ENCODE measurements at regions not wholly inside any gene's neighbourhood (a gene's known extent, or its start where the extent isn't known, plus 50 kb on each side); places are given as distances from the start of the nearest gene placed in this dataset.

- DNase-seq, result peak; percentile 58
Measured at GRCh38 chr1:5514527-5515183, 477.6 kb downstream of the NPHP4 start.

GRCh38 chr1:5513846-5514526 is 478.2 kb downstream of the NPHP4 start:
- no peak for DNase-seq

- no peak for DNase-seq
Measured at GRCh38 chr1:5513179-5513578, 479.0 kb downstream of the NPHP4 start.

DNA sequence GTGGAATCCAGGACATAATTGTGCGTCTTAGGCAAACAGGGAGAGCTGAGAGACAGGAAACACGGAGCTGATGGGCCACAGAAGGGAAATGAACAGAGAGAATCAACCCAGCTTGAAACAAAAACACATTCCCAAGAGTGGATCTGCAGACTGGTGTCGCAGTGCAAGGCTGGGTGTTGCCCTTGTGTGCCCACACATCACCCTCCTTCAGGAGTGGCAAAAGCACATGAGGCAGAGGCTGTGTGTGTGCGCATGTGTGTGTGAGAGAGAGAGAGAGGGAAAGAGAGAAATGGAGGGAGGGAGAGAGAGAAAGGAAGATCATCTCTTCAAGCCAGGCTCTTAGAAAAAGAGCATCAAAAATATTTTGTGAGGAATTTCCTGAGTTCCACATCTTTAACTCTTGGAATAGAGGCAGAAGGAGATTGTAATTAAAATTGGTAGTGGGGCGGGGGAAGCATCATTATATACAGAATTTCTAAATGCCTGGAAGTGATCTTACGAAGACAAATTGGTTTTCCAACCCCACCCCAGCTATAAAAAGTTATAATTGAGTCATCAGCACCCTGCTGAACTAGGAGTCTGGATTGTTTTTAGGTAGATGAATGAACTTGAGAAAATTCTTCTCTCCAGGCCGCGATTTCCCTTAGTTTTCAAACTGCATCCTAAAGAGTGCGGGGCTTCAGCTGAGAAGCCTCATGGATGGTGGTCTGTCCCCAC is 480.7 kb downstream of the NPHP4 start:
- no peak for DNase-seq

- peak; percentile 62 for DNase-seq
Measured at GRCh38 chr1:5509664-5510452, 482.4 kb downstream of the NPHP4 start.

DNA sequence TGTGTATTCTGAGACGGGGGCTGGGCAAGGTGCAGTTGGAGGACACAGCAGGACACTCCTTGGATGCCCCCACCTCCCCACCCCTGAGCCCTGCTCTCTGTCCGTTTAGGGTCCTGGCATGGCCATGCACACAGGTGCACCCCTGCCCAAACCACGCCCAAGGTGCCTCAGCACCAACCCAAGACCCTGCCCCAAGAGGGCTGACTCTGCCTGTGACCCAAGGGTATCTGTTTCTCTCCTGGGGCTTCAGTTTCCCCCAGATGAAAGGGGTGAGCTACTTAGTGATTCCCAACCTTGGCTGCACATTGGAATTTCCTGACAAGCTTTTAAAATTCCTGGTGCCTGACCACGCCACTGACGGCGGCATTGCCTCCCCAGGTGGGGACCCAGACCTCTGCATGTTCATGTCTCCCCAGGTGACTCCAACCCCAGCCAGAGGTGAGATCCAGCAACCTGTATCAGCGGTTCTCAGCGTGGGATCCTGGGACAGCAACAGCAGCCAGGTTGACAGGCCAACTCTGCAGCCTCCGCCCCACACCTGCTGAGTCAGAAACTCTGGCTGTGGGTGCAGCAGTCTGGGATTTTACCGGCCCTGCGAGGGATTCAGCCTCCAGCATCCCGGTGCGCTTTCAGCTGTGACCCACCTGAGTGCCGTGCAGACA is 483.4 kb downstream of the NPHP4 start:
- no peak for DNase-seq

DNA sequence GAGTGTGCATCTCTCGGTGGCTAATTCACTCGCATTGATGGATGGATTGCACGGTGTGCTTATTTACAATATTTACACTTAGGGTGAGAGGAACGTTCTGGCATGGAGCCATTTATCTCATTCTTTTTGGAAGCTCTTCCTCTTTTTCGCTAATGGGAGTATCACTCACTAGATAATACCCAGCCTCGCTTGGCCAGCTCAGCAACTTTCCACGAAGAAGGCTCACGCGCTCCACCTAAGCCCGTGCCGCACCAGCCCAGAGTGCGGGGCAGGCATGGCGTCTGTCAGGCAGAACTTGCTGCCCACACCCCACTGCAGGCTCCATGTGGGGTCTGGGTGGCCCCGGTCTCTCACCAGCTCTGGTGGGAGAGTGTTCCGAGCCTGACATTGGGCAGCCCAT is 484.9 kb downstream of the NPHP4 start:
- no peak for DNase-seq

- no peak for DNase-seq
Measured at GRCh38 chr1:5506634-5507033, 485.6 kb downstream of the NPHP4 start.

DNA sequence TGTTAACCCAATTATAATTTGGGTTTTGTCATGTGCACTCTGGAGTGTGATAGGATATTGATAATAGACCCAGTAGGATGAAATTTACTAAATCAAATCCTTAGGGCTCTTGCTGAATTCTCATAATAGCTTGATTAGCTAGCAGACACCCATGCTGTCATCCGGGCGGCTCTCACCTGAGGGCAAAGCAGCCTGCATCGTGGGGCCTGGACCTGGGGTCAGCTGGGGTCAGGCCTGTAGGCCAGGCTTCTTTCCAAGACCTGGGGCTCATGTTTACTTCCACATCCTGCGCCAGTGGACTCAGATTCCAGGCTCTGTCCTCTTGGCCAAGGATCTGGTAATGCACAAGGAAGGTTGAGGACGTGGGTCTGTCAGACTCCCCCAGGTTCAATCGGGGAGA is 486.3 kb downstream of the NPHP4 start:
- no peak for DNase-seq

DNA sequence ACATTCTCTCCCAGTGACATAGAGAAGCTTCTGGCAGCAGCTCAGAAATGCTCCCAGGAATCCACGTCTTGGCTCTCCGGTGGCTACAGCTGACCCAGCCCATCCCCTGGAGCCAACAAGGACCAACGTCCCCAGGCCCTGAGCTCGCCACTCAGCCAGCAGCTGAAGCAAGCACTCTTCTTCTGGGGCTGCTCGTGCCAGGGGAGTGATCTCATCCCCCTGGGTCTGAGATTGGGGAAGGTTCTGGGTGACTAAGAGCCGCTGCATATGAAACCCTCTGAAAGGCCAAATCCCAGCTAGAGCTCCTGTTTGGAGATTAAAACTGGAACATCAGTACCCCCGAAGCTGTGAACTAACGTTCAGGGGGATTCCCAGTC is 487.9 kb downstream of the NPHP4 start:
- DNase-seq, result no peak

- DNase-seq, result no peak
Measured at GRCh38 chr1:5503556-5504363, 488.5 kb downstream of the NPHP4 start.

GRCh38 chr1:5502311-5503194 is 489.7 kb downstream of the NPHP4 start:
- DNase-seq, result no peak

DNA sequence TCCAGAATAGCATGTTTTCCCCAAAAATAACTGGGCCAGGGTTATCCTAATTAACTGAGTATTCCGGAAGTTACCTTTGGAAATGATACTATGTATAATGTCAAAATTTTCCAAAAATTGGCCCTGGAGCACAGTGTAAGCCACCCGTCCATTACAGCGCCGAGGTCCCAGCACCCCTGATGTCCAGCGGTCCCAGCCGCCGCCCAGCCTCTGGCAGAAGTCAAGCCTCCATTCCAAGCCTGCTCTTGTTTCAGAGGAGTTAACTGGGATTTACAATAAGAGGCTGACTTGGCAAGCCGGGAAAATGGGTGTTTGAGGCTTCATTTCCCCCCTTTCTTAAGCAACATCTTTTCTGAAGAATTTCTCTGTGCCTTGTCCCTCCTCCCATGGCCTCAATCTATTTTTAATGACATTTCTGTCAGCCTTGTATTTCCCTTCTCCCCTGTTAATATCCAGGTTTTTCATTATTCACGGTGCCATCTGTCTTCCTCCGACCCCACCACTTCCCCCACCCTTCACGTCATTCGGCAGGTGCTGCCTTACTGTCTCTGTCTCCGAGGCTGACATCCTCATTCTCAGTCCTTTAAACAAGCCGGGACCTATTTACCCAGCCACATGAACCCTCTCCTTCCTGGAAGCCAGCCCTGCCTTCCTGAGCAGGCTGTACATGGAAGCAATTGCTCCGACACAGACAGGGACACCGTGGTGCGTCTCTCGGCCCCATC is 490.9 kb downstream of the NPHP4 start:
- DNase-seq, result no peak

GRCh38 chr1:5500541-5500940 is 491.7 kb downstream of the NPHP4 start:
- DNase-seq, result no peak

DNA sequence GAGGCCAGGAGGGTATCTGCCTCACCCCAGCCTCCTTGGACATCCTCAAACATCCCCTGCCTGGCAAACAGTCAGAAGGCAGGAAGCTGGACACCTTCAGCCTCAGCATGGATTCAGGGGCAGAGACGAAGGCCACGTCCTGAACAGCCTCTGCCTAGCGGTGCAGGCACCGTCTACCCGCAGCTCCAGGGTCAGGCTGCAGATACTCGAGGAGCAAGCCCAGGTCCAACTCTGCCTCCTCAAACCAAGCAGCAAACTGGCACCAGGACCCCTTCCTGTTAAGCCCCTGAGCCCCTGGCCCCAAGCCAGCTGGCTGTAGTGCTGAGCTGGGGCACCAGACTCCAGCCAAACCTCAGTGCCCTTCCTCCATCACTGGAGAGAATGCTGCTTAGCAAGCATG is 494.7 kb downstream of the NPHP4 start:
- DNase-seq, result no peak

DNA sequence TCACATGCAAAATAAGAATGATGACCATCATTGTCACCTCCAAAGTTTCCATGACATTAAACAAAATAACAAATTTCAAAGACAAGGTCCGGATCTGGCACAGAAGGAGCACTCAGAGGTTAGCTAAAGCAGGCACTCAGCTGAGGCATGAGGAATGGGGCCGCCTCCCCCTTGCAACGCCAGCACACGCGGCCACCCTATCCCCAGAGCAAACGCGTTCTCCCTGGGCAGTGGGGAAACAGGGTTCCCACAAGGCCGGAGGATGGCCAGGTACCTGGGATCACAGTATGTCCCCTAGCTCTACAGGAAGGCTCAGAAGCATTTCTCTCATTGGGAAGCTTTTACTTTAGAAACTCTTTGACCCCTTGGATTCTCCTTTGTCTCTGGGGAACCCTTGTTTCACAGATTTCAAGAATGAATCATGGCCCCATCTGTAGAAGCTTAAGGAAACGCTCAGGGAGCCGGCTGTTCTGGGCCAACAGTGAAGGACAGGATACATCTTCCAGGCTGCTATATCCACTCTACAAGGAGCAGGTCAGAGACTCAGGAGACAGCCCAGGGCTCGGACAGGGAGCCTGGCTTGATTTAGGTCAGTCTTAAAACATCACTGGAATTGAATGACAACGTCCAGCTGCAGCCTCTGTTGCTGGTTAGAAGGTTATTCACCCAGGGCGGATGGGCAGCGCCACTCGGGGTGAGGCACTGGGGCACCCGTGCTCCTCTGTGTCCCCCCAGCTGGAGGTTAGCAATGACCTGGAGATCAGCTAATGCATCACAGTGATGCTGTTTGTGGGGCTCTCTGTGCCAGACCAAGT is 496.4 kb downstream of the NPHP4 start:
- no peak for DNase-seq

DNA sequence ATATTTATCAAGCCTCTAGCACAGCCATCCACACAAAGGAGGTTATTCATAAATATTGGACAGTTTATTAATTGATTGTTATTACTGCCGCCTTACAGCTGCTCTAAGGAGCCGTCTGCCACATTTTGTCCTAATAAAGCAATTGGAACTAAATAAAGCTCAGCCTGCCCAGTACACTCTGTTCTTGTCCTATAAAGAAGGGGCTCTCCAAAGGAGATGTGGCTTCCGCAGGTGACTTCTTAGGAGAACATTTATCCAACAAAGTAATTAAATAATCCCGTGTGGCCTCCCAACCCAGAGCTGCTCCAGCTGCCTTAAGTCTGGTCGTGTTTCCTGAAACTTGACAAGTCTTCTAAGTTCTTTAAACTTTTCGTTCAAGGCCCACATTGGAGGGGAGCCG is 497.7 kb downstream of the NPHP4 start:
- DNase-seq, result no peak

DNA sequence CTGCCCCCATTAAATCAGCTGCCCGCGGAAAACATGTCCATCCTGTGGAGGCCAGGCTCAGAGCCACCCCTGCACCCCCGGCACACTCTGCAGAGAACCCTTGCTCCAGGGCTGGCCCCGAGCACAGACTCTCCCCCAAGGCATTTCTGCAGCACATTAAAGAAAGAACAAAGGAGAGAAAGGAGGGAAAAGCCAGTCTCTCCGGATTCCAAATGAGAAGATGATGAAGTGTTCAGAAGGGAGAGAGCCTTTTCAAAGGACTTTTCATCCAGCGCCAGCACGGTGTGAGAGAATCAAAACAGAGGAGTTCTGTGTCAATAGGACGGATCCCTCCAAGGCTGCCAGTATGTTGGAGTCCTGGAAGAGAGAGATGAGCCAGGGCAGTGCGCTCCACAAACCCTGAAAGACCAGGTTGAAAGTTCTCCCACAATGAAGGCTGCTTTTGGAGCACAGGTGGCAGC is 498.3 kb downstream of the NPHP4 start:
- no peak for DNase-seq

DNA sequence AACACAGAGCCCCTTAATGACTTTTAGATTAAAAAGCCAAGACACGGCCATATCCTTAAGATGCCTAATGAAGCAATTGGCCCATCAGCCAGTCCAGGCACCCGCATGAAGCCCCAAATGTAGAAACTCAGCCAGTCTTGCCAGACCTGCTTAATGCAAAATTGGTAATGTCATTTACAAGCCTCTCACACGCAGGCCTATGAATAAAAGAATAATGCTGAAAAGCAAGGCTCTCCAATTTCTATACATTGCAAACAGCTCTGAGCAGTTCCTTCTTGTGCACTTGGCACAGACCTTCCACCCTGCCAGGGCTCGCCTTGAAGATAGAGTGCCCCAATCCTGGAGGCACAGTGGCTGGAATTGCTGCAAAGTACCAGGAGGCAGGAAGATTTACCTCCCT is 498.9 kb downstream of the NPHP4 start:
- DNase-seq, result no peak

Measured in CD4-positive, alpha-beta T cell treated with Interleukin-21 for 1 hour (primary cell).